KMS-11 (cell line): ENCODE measurements at regions not wholly inside any gene's neighbourhood (a gene's known extent, or its start where the extent isn't known, plus 50 kb on each side); places are given as distances from the start of the nearest gene placed in this dataset.

ENCODE experiments used
- H2AFZ ChIP-seq: fragments of 200-600 bp; sonication (generic); 2 replicates; pipeline ENCODE4 v1.6.1; 2016; ENCODE audit warnings: antibody characterized with exemption, mixed run types, low read depth
- H3K27ac ChIP-seq: fragments of 200-600 bp; sonication (generic); 2 replicates; pipeline ENCODE4 v1.6.1; 2016; ENCODE audit warnings: mild to moderate bottlenecking, mixed run types
- H3K27me3 ChIP-seq: fragments of 200-600 bp; sonication (generic); 2 replicates; pipeline ENCODE4 v1.6.1; 2017; ENCODE audit warnings: mild to moderate bottlenecking, low read depth, mixed run types, moderate library complexity; ENCODE audit not compliant: insufficient read depth
- H3K36me3 ChIP-seq: fragments of 200-600 bp; sonication (generic); 2 replicates; pipeline ENCODE4 v1.6.1; 2017; ENCODE audit warnings: mild to moderate bottlenecking, mixed run types; ENCODE audit not compliant: insufficient read depth
- H3K4me1 ChIP-seq: fragments of 200-600 bp; sonication (generic); 2 replicates; pipeline ENCODE4 v1.6.1; 2016; ENCODE audit warnings: mild to moderate bottlenecking, low read depth, mixed run types; ENCODE audit not compliant: poor library complexity, severe bottlenecking
- H3K4me2 ChIP-seq: fragments of 200-600 bp; sonication (generic); 2 replicates; pipeline ENCODE4 v1.7.0; 2016; ENCODE audit warnings: mild to moderate bottlenecking, mixed run types
- H3K4me3 ChIP-seq: fragments of 200-600 bp; sonication (generic); IDR thresholded peaks from 2 replicates; pipeline ENCODE4 v1.6.1; 2017; ENCODE audit warnings: low read depth, low read length, mixed read lengths; ENCODE audit not compliant: insufficient read depth
- H3K79me2 ChIP-seq: fragments of 200-600 bp; sonication (generic); 2 replicates; pipeline ENCODE4 v1.6.1; 2016; ENCODE audit warnings: low read depth, mixed run types; ENCODE audit not compliant: insufficient read depth
- H3K9ac ChIP-seq: fragments of 200-600 bp; sonication (generic); 2 replicates; pipeline ENCODE4 v1.6.1; 2016; ENCODE audit warnings: mild to moderate bottlenecking, mixed run types
- H4K20me1 ChIP-seq: fragments of 200-600 bp; sonication (generic); 2 replicates; pipeline ENCODE4 v1.6.1; 2016; ENCODE audit warnings: mild to moderate bottlenecking, mixed run types; ENCODE audit not compliant: insufficient read depth
- CTCF ChIP-seq: fragments of 200-600 bp; sonication (generic); conservative IDR thresholded peaks from 2 replicates; pipeline ENCODE4 v1.6.1; 2017; ENCODE audit warnings: low read depth, mild to moderate bottlenecking, antibody characterized with exemption, low read length, moderate library complexity, mixed read lengths

- H3K27ac ChIP-seq: no peak overlapping the region
Observed at GRCh38 chr5:165258197-165258771, 1752.9 kb downstream of the MAT2B start.

GRCh38 chr5:165260426-165260825 is 1755.0 kb downstream of the MAT2B start:
- H3K36me3 ChIP-seq: no peaks in the 10 kb centered on the region
- H3K79me2 ChIP-seq: no peaks in the 10 kb centered on the region
- H3K4me3 ChIP-seq: no peak overlapping the region
- no peak overlapping the region for H2AFZ ChIP-seq
- no peak overlapping the region for H3K27ac ChIP-seq
- no peaks in the 10 kb centered on the region for H3K4me1 ChIP-seq
- no peak for TF ChIP-seq CTCF
- no peak overlapping the region for H3K4me2 ChIP-seq
- H4K20me1 ChIP-seq: no peaks in the 10 kb centered on the region
- no peaks in the 10 kb centered on the region for H3K27me3 ChIP-seq
- H3K9ac ChIP-seq: no peak overlapping the region

More at GRCh38 chr5:165258197-165258771, 1752.9 kb downstream of the MAT2B start:
- Histone ChIP-seq H2AFZ (no peak overlapping the region), H3K79me2 (no peaks in the 10 kb centered on the region), H3K27me3 (no peaks in the 10 kb centered on the region), H3K4me1 (no peaks in the 10 kb centered on the region), H4K20me1 (no peaks in the 10 kb centered on the region), H3K36me3 (no peaks in the 10 kb centered on the region), H3K4me3 (no peak overlapping the region), H3K4me2 (no peak overlapping the region), H3K9ac (no peak overlapping the region)
- TF ChIP-seq CTCF: no peak

- no peaks in the 10 kb centered on the region for H3K36me3 ChIP-seq
- H3K27ac ChIP-seq: no peak overlapping the region
- no peaks in the 10 kb centered on the region for H3K27me3 ChIP-seq
- H3K4me3 ChIP-seq: no peak overlapping the region
- H3K9ac ChIP-seq: no peak overlapping the region
- H3K79me2 ChIP-seq: no peaks in the 10 kb centered on the region
- TF ChIP-seq CTCF: no peak
- no peaks in the 10 kb centered on the region for H4K20me1 ChIP-seq
- no peak overlapping the region for H2AFZ ChIP-seq
- no peak overlapping the region for H3K4me2 ChIP-seq
- H3K4me1 ChIP-seq: no peaks in the 10 kb centered on the region
Observed at GRCh38 chr5:165263536-165263935, 1758.1 kb downstream of the MAT2B start.

- no peaks in the 10 kb centered on the region for H3K4me1 ChIP-seq
- no peaks in the 10 kb centered on the region for H3K36me3 ChIP-seq
- H3K4me2 ChIP-seq: no peak overlapping the region
- no peak overlapping the region for H2AFZ ChIP-seq
- no peaks in the 10 kb centered on the region for H4K20me1 ChIP-seq
- H3K27ac ChIP-seq: no peak overlapping the region
- H3K79me2 ChIP-seq: no peaks in the 10 kb centered on the region
- no peak overlapping the region for H3K4me3 ChIP-seq
- no peak overlapping the region for H3K9ac ChIP-seq
- no peak for TF ChIP-seq CTCF
- no peaks in the 10 kb centered on the region for H3K27me3 ChIP-seq
Observed at GRCh38 chr5:165266939-165267338, 1761.5 kb downstream of the MAT2B start.
